Fibroblast of skin of right biceps (primary cell): ENCODE measurements at regions not wholly inside any gene's neighbourhood (a gene's known extent, or its start where the extent isn't known, plus 50 kb on each side); places are given as distances from the start of the nearest gene placed in this dataset.
"Not testable (repeated sequence)": the region's sequence is repeated elsewhere in the genome, so short reads cannot be mapped to it uniquely, and the experiment has no call there.

Experiments used
- DNase-seq: peaks from one replicate; pipeline ENCODE4 v3.0.0-alpha.2; 2013

GRCh38 chr7:89401099-89401498 is 605.6 kb upstream of the TEX47 start:
- DNase-seq, result peak; percentile 30

- DNase-seq, result no peak
These were observed 606.2 kb upstream of the TEX47 start for GRCh38 chr7:89401690-89402089.

- DNase-seq, result no peak
These were observed 656.4 kb upstream of the TEX47 start for GRCh38 chr7:89451911-89452310.

GRCh38 chr7:89456556-89456955 is 661.0 kb upstream of the TEX47 start:
- no peak for DNase-seq

GRCh38 chr7:89458114-89458513 is 662.6 kb upstream of the TEX47 start:
- no peak for DNase-seq

GRCh38 chr7:89474456-89474855 is 678.9 kb upstream of the TEX47 start:
- DNase-seq, result no peak

GRCh38 chr7:89477991-89478390 is 676.3 kb upstream of the STEAP1 start:
- no peak for DNase-seq

GRCh38 chr7:89495704-89496103 is 658.6 kb upstream of the STEAP1 start:
- DNase-seq, result no peak

- DNase-seq, result no peak
These were observed 654.2 kb upstream of the STEAP1 start for GRCh38 chr7:89500084-89500483.

- DNase-seq, result no peak
These were observed 651.0 kb upstream of the STEAP1 start for GRCh38 chr7:89503281-89503680.

GRCh38 chr7:89507034-89507433 is 647.2 kb upstream of the STEAP1 start:
- no peak for DNase-seq

GRCh38 chr7:89511900-89512299 is 642.4 kb upstream of the STEAP1 start:
- DNase-seq, result no peak

- DNase-seq, result no peak
These were observed 639.3 kb upstream of the STEAP1 start for GRCh38 chr7:89514970-89515369.

GRCh38 chr7:89517815-89518214 is 636.5 kb upstream of the STEAP1 start:
- no peak for DNase-seq

- no peak for DNase-seq
These were observed 604.5 kb upstream of the STEAP1 start for GRCh38 chr7:89549768-89550167.

GRCh38 chr7:89554209-89554608 is 600.1 kb upstream of the STEAP1 start:
- peak; percentile 30 for DNase-seq

GRCh38 chr7:89559596-89559995 is 594.7 kb upstream of the STEAP1 start:
- DNase-seq, result no peak

- DNase-seq, result no peak
These were observed 590.7 kb upstream of the STEAP1 start for GRCh38 chr7:89563597-89563996.

GRCh38 chr7:89584896-89585295 is 569.4 kb upstream of the STEAP1 start:
- no peak for DNase-seq

GRCh38 chr7:89593125-89593524 is 561.1 kb upstream of the STEAP1 start:
- no peak for DNase-seq

GRCh38 chr7:89602984-89603383 is 551.3 kb upstream of the STEAP1 start:
- DNase-seq, result no peak

GRCh38 chr7:89605362-89605761 is 548.9 kb upstream of the STEAP1 start:
- DNase-seq, result no peak

- no peak for DNase-seq
These were observed 547.8 kb upstream of the STEAP1 start for GRCh38 chr7:89606511-89606910.

GRCh38 chr7:89607792-89608191 is 546.5 kb upstream of the STEAP1 start:
- DNase-seq, result no peak

- DNase-seq, result not testable (repeated sequence)
These were observed 537.4 kb upstream of the STEAP1 start for GRCh38 chr7:89616829-89617228.

GRCh38 chr7:89618274-89618673 is 536.0 kb upstream of the STEAP1 start:
- no peak for DNase-seq
